ENCODE measurements at regions not wholly inside any gene's neighbourhood (a gene's known extent, or its start where the extent isn't known, plus 50 kb on each side); places are given as distances from the start of the nearest gene placed in this dataset.
"Not testable (repeated sequence)": the region's sequence is repeated elsewhere in the genome, so short reads cannot be mapped to it uniquely, and the experiment has no call there.

- DNase-seq (ENCODE audit: low read depth in 3 of 3, low spot score in 2 of 3), result no peak
Measured at GRCh38 chr13:48804821-48805601, 151.3 kb downstream of the CYSLTR2 start.

DNA sequence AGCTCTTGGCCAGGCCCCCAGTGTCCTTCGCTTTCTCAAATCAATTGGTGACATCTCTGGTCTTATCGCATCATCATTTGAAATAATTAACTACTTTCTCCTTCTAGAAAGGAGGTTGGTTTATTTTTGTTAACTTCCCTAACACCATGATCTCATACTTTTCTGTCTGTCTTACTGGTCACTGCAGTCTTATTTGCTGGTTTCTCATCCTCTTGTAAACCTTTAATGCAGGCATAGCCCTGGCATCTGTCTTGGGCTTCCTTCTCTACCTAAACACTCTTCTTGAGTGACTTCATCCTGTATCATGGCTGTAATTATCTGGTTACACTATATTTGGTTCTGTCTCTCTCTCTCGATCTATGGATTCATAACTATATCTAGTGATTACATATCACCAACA is 152.8 kb downstream of the CYSLTR2 start:
- DNase-seq (ENCODE audit: low read depth in 3 of 3, low spot score in 2 of 3), result no peak

DNA sequence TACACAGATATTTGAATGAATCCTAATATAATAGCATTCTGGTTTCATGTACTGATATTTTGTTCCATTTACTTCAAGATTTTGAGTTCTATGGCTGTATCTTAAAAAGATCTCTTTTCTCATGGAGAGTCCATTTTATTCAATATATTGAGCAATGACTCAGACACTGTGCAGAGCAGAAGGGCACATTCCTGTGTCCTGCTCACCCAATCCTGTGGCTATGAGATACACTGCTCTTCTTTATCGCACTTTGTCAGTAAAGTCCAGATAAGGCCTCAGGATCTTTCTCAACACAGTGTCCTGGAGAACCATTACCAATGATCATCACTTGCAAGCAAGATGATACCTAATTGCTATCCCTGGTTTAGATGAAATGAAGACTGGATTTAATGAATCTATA is 155.0 kb downstream of the CYSLTR2 start:
- DNase-seq (ENCODE audit: low read depth in 3 of 3, low spot score in 2 of 3), result no peak

DNA sequence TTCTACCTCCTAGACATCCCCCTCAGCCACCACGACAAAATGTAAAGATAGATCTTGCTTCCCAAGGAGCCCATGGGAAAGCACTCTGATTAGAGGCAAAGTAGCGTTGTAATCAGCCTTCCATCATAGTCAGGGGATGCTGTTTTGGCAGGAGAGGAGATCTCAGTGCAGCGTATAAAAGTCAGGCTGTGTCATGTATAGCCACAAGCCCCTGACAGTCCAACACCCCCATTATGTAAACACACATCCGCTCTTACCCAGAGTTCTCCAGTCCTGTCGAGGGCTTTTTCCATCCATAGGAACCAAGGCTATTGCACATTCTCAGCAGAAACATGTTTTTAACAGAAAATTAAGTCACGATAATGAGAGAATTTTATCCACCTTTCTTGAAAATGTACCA is 156.3 kb downstream of the CYSLTR2 start:
- no peak for DNase-seq (ENCODE audit: low read depth in 3 of 3, low spot score in 2 of 3)

GRCh38 chr13:48813518-48813917 is 159.8 kb downstream of the CYSLTR2 start:
- DNase-seq (ENCODE audit: low read depth in 3 of 3, low spot score in 2 of 3), result no peak

DNA sequence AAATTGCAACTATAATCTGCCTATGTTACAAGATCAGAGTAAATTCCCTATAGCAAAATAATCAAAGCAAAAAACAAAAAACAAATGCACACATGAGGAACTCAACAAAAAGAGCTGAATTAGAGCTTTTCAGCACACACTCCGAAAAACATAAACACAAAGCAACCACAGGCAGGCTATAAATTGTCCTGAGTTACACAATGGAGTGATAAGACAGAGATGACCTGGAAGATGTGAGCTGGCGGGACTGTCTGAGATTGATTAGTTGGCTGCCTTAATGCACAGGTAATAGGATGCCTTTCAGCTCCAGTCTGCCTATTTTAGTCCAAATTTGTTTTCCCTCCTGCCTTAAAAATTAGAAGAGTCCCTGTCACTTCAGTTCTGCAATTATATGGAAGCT is 159.0 kb upstream of the FNDC3A start:
- DNase-seq (ENCODE audit: low read depth in 3 of 3, low spot score in 2 of 3), result no peak

GRCh38 chr13:48817166-48817802 is 158.4 kb upstream of the FNDC3A start:
- DNase-seq (ENCODE audit: low read depth in 3 of 3, low spot score in 2 of 3), result no peak

- DNase-seq (ENCODE audit: low read depth in 3 of 3, low spot score in 2 of 3), result no peak
Measured at GRCh38 chr13:48818495-48819356, 157.0 kb upstream of the FNDC3A start.

- DNase-seq (ENCODE audit: low read depth in 3 of 3, low spot score in 2 of 3), result no peak
Measured at GRCh38 chr13:48819376-48819775, 156.3 kb upstream of the FNDC3A start.

DNA sequence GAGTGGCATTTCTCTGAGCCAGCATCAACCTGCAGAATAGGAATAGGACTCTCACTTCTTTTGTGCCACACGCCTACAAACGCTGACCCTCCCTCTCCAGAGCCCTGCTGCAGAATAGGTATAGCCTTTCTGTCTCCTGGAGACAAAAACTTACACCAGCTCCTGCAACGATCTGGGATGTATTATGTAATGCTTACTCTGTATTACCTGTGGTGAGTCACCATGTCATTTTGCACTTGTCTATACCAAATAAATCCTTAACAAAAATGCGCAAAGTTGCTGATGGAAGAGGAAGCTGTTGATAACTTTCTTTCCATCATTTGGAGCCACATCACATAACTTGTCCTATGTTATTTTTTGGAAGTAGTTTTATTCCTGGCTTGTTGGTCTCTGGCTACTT is 155.8 kb upstream of the FNDC3A start:
- no peak for DNase-seq (ENCODE audit: low read depth in 3 of 3, low spot score in 2 of 3)

DNA sequence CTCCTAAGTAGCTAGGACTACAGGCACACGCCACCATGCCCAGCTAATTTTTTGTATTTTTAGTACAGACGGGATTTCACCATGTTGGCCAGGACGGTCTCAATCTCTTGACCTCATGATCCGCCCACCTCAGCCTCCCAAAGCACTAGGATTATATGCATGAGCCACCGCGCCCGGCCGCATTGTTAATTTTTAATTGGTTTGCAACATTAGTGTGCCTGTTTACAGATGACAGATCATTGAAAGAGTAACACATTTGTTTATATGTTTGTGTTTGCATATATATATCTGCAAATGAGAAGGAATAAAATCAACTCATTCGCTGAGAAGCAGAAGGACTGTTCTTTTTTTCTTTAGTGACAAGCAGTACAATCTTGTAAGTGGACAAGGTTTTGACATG is 152.2 kb upstream of the FNDC3A start:
- not testable (repeated sequence) for DNase-seq (ENCODE audit: low read depth in 3 of 3, low spot score in 2 of 3)

GRCh38 chr13:48826039-48826438 is 149.7 kb upstream of the FNDC3A start:
- DNase-seq (ENCODE audit: low read depth in 3 of 3, low spot score in 2 of 3), result no peak

- not testable (repeated sequence) for DNase-seq (ENCODE audit: low read depth in 3 of 3, low spot score in 2 of 3)
Measured at GRCh38 chr13:48826922-48827454, 148.7 kb upstream of the FNDC3A start.

- no peak for DNase-seq (ENCODE audit: low read depth in 3 of 3, low spot score in 2 of 3)
Measured at GRCh38 chr13:48827709-48828108, 148.0 kb upstream of the FNDC3A start.

- no peak for DNase-seq (ENCODE audit: low read depth in 3 of 3, low spot score in 2 of 3)
Measured at GRCh38 chr13:48828962-48829411, 146.7 kb upstream of the FNDC3A start.

DNA sequence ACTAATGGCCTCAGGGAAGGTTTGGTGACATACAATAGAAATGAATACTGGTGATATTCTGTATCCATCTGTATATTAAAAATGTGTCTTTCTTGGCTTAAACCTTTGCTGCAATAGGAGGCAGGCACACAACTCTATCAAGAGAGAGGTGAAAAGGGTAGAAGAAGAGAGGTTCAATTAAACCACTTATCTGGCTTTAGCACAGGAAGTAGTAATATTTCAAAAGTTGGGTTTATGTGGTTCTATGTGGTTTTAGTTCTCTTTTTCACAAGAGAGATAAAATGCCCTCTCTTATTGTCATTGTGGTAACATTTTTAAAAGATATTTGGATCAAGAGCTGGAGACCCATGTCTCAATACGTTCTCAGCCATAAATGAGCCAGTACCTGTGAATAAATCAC is 146.2 kb upstream of the FNDC3A start:
- no peak for DNase-seq (ENCODE audit: low read depth in 3 of 3, low spot score in 2 of 3)

DNA sequence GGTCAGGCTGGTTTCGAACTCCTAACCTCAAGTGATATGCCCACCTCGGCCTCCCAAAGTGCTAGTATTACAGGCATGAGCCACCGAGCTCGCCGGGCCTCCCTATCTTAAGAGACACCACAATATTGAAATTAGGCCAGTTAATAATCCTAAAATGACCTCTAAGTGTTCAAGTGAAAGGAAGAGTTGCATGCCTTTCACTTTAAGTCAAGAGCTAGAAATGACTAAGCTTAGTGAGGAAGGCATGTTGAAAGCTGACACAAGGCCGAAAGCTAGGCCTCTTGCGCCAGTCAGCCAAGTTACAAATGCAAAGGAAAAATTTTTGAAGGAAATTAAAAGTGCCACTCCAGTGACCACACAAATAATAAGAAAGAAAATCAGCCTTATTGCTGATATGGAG is 144.5 kb upstream of the FNDC3A start:
- no peak for DNase-seq (ENCODE audit: low read depth in 3 of 3, low spot score in 2 of 3)

DNA sequence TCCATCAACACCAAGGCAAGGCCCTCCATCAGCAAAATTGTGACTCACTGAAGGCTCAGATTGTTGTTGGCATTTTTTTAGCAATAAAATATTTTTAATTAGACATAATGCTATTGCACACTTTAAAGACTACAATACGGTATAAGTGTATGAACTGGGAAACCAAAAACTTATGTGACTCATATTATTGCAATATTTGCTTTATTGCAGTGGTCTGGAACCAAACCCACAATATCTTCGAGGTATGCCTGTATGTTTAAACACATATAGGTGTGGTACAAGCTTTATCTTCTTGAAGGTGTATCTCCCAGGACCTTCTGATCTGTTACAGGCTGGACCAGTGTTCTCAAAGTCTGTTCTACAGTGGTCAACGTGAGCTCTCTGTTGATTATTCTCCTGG is 142.3 kb upstream of the FNDC3A start:
- no peak for DNase-seq (ENCODE audit: low read depth in 3 of 3, low spot score in 2 of 3)

DNA sequence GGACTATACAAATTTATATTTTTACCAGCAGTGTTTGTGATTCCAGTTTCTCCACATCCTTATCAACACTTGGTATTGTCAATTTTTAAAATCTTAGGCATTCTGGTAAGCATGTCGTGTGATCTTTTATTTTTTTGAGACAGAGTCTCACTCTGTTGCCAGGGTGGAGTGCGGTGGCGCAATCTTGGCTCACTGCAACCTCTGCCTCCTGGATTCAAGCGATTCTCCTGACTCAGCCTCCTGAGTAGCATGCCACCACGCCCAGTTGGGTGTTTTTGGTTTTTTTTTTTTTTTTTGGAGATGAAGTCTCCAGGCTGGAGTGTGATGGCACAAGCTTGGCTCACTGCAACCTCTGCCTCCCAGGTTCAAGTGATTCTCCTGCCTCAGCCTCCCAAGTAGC is 140.4 kb upstream of the FNDC3A start:
- not testable (repeated sequence) for DNase-seq (ENCODE audit: low read depth in 3 of 3, low spot score in 2 of 3)

DNA sequence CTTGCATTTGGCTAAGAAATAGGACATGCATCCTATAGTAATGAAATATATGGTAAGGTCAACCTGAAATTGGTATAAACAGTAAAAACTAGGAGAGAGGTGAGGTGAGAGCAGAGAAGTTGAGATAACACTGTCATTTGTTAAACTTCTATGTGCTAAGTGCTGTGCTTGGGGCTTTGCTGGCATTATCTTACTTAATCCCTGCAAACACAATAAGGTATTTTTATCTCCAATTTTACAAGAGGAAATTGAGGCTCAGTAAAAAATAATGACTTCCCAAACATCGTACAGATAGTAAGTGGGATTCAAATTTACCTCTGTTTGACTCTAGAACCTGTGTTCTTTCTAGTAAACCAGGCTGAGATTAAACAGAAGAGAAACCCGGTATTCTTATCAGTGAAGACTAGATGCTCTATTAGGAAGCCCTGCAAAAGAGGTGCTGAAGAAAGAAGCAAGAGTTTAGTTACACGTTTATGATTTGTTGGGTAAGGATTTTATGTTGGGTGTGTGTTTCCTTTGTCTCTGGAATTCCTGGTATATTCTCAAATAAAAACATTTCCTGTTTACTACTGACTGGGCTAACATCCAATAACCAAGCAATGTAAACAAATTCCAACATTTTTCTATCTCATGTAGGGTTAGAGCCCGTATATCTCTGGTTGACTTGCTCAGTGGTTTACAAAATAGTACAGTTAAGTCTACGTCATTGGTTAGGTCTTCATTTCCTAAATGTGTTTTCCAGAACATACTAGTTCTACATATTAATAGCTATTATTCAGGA is 137.3 kb upstream of the FNDC3A start:
- DNase-seq (ENCODE audit: low read depth in 3 of 3, low spot score in 2 of 3), result no peak
